ENCODE measurements at regions not wholly inside any gene's neighbourhood (a gene's known extent, or its start where the extent isn't known, plus 50 kb on each side); places are given as distances from the start of the nearest gene placed in this dataset.
A peak's percentile ranks its signal among the peaks of the same experiment; 100 is the strongest.

- peak; percentile 14 for DNase-seq (ENCODE audit: low read depth, low spot score)
- H3K4me3 ChIP-seq (ENCODE audit: low read length) = no peak overlapping the region
Measured at GRCh38 chr1:82775406-82776000, 974.8 kb downstream of the ADGRL2 start.

- no peak overlapping the region for H3K4me3 ChIP-seq (ENCODE audit: low read length)
- DNase-seq (ENCODE audit: low read depth, low spot score) = no peak
Measured at GRCh38 chr1:82762829-82763532, 962.2 kb downstream of the ADGRL2 start.

- no peak for DNase-seq (ENCODE audit: low read depth, low spot score)
- no peak overlapping the region for H3K4me3 ChIP-seq (ENCODE audit: low read length)
Measured at GRCh38 chr1:82759035-82759434, 958.3 kb downstream of the ADGRL2 start.

- no peak overlapping the region for H3K4me3 ChIP-seq (ENCODE audit: low read length)
Measured at GRCh38 chr1:82755671-82756070, 954.9 kb downstream of the ADGRL2 start.

GRCh38 chr1:82755191-82755590 is 954.5 kb downstream of the ADGRL2 start:
- no peak overlapping the region for H3K4me3 ChIP-seq (ENCODE audit: low read length)
- no peak for DNase-seq (ENCODE audit: low read depth, low spot score)

More at GRCh38 chr1:82755671-82756070, 954.9 kb downstream of the ADGRL2 start:
- DNase-seq (ENCODE audit: low read depth, low spot score) = no peak

GRCh38 chr1:82752046-82752445 is 951.3 kb downstream of the ADGRL2 start:
- no peak overlapping the region for H3K4me3 ChIP-seq (ENCODE audit: low read length)
- no peak for DNase-seq (ENCODE audit: low read depth, low spot score)

- no peak overlapping the region for H3K4me3 ChIP-seq (ENCODE audit: low read length)
- no peak for DNase-seq (ENCODE audit: low read depth, low spot score)
Measured at GRCh38 chr1:82733645-82734044, 932.9 kb downstream of the ADGRL2 start.

- no peak for DNase-seq (ENCODE audit: low read depth, low spot score)
- no peak overlapping the region for H3K4me3 ChIP-seq (ENCODE audit: low read length)
Measured at GRCh38 chr1:82731216-82731615, 930.5 kb downstream of the ADGRL2 start.

- no peak for DNase-seq (ENCODE audit: low read depth, low spot score)
- no peak overlapping the region for H3K4me3 ChIP-seq (ENCODE audit: low read length)
Measured at GRCh38 chr1:82728206-82728605, 927.5 kb downstream of the ADGRL2 start.

GRCh38 chr1:82724246-82724645 is 923.5 kb downstream of the ADGRL2 start:
- H3K4me3 ChIP-seq (ENCODE audit: low read length) = no peak overlapping the region
- no peak for DNase-seq (ENCODE audit: low read depth, low spot score)

GRCh38 chr1:82722608-82723007 is 921.9 kb downstream of the ADGRL2 start:
- H3K4me3 ChIP-seq (ENCODE audit: low read length) = no peak overlapping the region
- no peak for DNase-seq (ENCODE audit: low read depth, low spot score)

- H3K4me3 ChIP-seq (ENCODE audit: low read length) = no peak overlapping the region
- DNase-seq (ENCODE audit: low read depth, low spot score) = no peak
Measured at GRCh38 chr1:82721702-82722101, 921.0 kb downstream of the ADGRL2 start.

GRCh38 chr1:82718719-82719419 is 918.1 kb downstream of the ADGRL2 start:
- DNase-seq (ENCODE audit: low read depth, low spot score) = no peak

GRCh38 chr1:82710091-82710490 is 909.4 kb downstream of the ADGRL2 start:
- DNase-seq (ENCODE audit: low read depth, low spot score) = no peak
- H3K4me3 ChIP-seq (ENCODE audit: low read length) = no peak overlapping the region

More at GRCh38 chr1:82718719-82719419, 918.1 kb downstream of the ADGRL2 start:
- no peak overlapping the region for H3K4me3 ChIP-seq (ENCODE audit: low read length)

GRCh38 chr1:82707681-82708080 is 906.9 kb downstream of the ADGRL2 start:
- DNase-seq (ENCODE audit: low read depth, low spot score) = no peak
- no peak overlapping the region for H3K4me3 ChIP-seq (ENCODE audit: low read length)

- no peak overlapping the region for H3K4me3 ChIP-seq (ENCODE audit: low read length)
- no peak for DNase-seq (ENCODE audit: low read depth, low spot score)
Measured at GRCh38 chr1:82706741-82707140, 906.0 kb downstream of the ADGRL2 start.

- no peak for DNase-seq (ENCODE audit: low read depth, low spot score)
- no peak overlapping the region for H3K4me3 ChIP-seq (ENCODE audit: low read length)
Measured at GRCh38 chr1:82704966-82705365, 904.2 kb downstream of the ADGRL2 start.

- no peak overlapping the region for H3K4me3 ChIP-seq (ENCODE audit: low read length)
- DNase-seq (ENCODE audit: low read depth, low spot score) = no peak
Measured at GRCh38 chr1:82704393-82704792, 903.7 kb downstream of the ADGRL2 start.

- no peak overlapping the region for H3K4me3 ChIP-seq (ENCODE audit: low read length)
- no peak for DNase-seq (ENCODE audit: low read depth, low spot score)
Measured at GRCh38 chr1:82703951-82704350, 903.2 kb downstream of the ADGRL2 start.

GRCh38 chr1:82700476-82700875 is 899.7 kb downstream of the ADGRL2 start:
- no peak for DNase-seq (ENCODE audit: low read depth, low spot score)
- H3K4me3 ChIP-seq (ENCODE audit: low read length) = no peak overlapping the region
